ENCODE measurements at regions not wholly inside any gene's neighbourhood (a gene's known extent, or its start where the extent isn't known, plus 50 kb on each side); places are given as distances from the start of the nearest gene placed in this dataset.

- no peaks in the 10 kb centered on the region for H3K27me3 ChIP-seq (ENCODE audit: insufficient read depth, low read length)
These were observed 315.8 kb upstream of the DDHD1 start for GRCh38 chr14:53468876-53469275.

GRCh38 chr14:53464376-53464775, 311.3 kb upstream of the DDHD1 start:
- no peak overlapping the region for H2BK12ac ChIP-seq (ENCODE audit: low read length)
- no peaks in the 10 kb centered on the region for H3K27me3 ChIP-seq (ENCODE audit: insufficient read depth, low read length)
- H2BK5ac ChIP-seq (ENCODE audit: low read depth, low read length, poor library complexity), result no peak overlapping the region
- H3K4me2 ChIP-seq (ENCODE audit: low read length), result no peak overlapping the region
- no peak overlapping the region for H3K4me3 ChIP-seq (ENCODE audit: low read depth, low read length)
- no peak for DNase-seq
- H3K9me3 ChIP-seq (ENCODE audit: insufficient read depth, low read depth, low read length), result no peaks in the 10 kb centered on the region
- no peaks in the 10 kb centered on the region for H3K79me1 ChIP-seq (ENCODE audit: low read length)
- H3K23ac ChIP-seq (ENCODE audit: low read length), result no peak overlapping the region
- H2BK120ac ChIP-seq (ENCODE audit: insufficient read depth, low read length, poor library complexity), result no peak overlapping the region
- H4K8ac ChIP-seq (ENCODE audit: low read depth, low read length), result no peak overlapping the region
- H3K36me3 ChIP-seq (ENCODE audit: control insufficient read depth in 1 of 2, insufficient read depth in 2 of 2, low read length in 2 of 2), result no peaks in the 10 kb centered on the region
- H3K4ac ChIP-seq (ENCODE audit: low read depth, low read length), result no peak overlapping the region
- H3K27ac ChIP-seq (ENCODE audit: low read depth, low read length), result no peak overlapping the region
- no peak overlapping the region for H3K18ac ChIP-seq (ENCODE audit: low read length)
- H3K14ac ChIP-seq (ENCODE audit: low read length), result no peak overlapping the region
- no peak overlapping the region for H4K91ac ChIP-seq (ENCODE audit: low read depth, low read length)
- no peak overlapping the region for H4K12ac ChIP-seq (ENCODE audit: low read depth, low read length)
- H2AK5ac ChIP-seq (ENCODE audit: low read length), result no peak overlapping the region
- no peaks in the 10 kb centered on the region for H3K79me2 ChIP-seq (ENCODE audit: control insufficient read depth, insufficient read depth, low read length, poor library complexity)
- peaks cover 4% of the 10 kb centered on the region in 2 experiments for H3K4me1 ChIP-seq (ENCODE audit: control insufficient read depth in 1 of 2, insufficient read depth in 2 of 2, low read length in 2 of 2)
- WGBS (ENCODE audit: extremely low coverage, insufficient coverage, insufficient read length), result no CpG with 5 or more reads among the region's 2 CpGs
- H2AFZ ChIP-seq (ENCODE audit: insufficient read depth, low read length, poor library complexity), result no peak overlapping the region
- H3K9ac ChIP-seq (ENCODE audit: low read length), result no peak overlapping the region

More at GRCh38 chr14:53468876-53469275, 315.8 kb upstream of the DDHD1 start:
- Histone ChIP-seq H3K79me1 (ENCODE audit: low read length) (no peaks in the 10 kb centered on the region), H4K91ac (ENCODE audit: low read depth, low read length) (no peak overlapping the region), H2BK5ac (ENCODE audit: low read depth, low read length, poor library complexity) (no peak overlapping the region), H3K27ac (ENCODE audit: low read depth, low read length) (no peak overlapping the region), H3K4me3 (ENCODE audit: low read depth, low read length) (no peak overlapping the region), H3K9ac (ENCODE audit: low read length) (no peak overlapping the region), H3K4me1 (ENCODE audit: control insufficient read depth in 1 of 2, insufficient read depth in 2 of 2, low read length in 2 of 2) (no peaks in the 10 kb centered on the region), H4K12ac (ENCODE audit: low read depth, low read length) (no peak overlapping the region), H3K79me2 (ENCODE audit: control insufficient read depth, insufficient read depth, low read length, poor library complexity) (no peaks in the 10 kb centered on the region), H3K36me3 (ENCODE audit: control insufficient read depth in 1 of 2, insufficient read depth in 2 of 2, low read length in 2 of 2) (no peaks in the 10 kb centered on the region), H2BK12ac (ENCODE audit: low read length) (no peak overlapping the region), H2AFZ (ENCODE audit: insufficient read depth, low read length, poor library complexity) (no peak overlapping the region), H3K4me2 (ENCODE audit: low read length) (no peak overlapping the region), H3K14ac (ENCODE audit: low read length) (no peak overlapping the region), H4K8ac (ENCODE audit: low read depth, low read length) (no peak overlapping the region), H3K4ac (ENCODE audit: low read depth, low read length) (no peak overlapping the region), H2AK5ac (ENCODE audit: low read length) (no peak overlapping the region), H2BK120ac (ENCODE audit: insufficient read depth, low read length, poor library complexity) (no peak overlapping the region), H3K18ac (ENCODE audit: low read length) (no peak overlapping the region), H3K9me3 (ENCODE audit: insufficient read depth, low read depth, low read length) (no peaks in the 10 kb centered on the region), H3K23ac (ENCODE audit: low read length) (no peak overlapping the region)
- no CpG with 5 or more reads among the region's 3 CpGs for WGBS (ENCODE audit: extremely low coverage, insufficient coverage, insufficient read length)
- DNase-seq, result no peak

GRCh38 chr14:53462931-53463778, 310.0 kb upstream of the DDHD1 start:
- WGBS (ENCODE audit: extremely low coverage, insufficient coverage, insufficient read length), result no CpG with 5 or more reads among the region's 9 CpGs
- Histone ChIP-seq H3K79me2 (ENCODE audit: control insufficient read depth, insufficient read depth, low read length, poor library complexity) (no peaks in the 10 kb centered on the region), H3K4me1 (ENCODE audit: control insufficient read depth in 1 of 2, insufficient read depth in 2 of 2, low read length in 2 of 2) (peaks cover 4% of the 10 kb centered on the region in 2 experiments), H2AFZ (ENCODE audit: insufficient read depth, low read length, poor library complexity) (no peak overlapping the region), H3K4me3 (ENCODE audit: low read depth, low read length) (no peak overlapping the region), H3K27me3 (ENCODE audit: insufficient read depth, low read length) (no peaks in the 10 kb centered on the region), H2BK12ac (ENCODE audit: low read length) (no peak overlapping the region), H4K8ac (ENCODE audit: low read depth, low read length) (no peak overlapping the region), H3K79me1 (ENCODE audit: low read length) (peaks cover 1% of the 10 kb centered on the region), H3K14ac (ENCODE audit: low read length) (no peak overlapping the region), H3K23ac (ENCODE audit: low read length) (no peak overlapping the region), H3K4me2 (ENCODE audit: low read length) (no peak overlapping the region), H4K91ac (ENCODE audit: low read depth, low read length) (no peak overlapping the region), H2BK120ac (ENCODE audit: insufficient read depth, low read length, poor library complexity) (no peak overlapping the region), H3K36me3 (ENCODE audit: control insufficient read depth in 1 of 2, insufficient read depth in 2 of 2, low read length in 2 of 2) (no peaks in the 10 kb centered on the region), H4K12ac (ENCODE audit: low read depth, low read length) (no peak overlapping the region), H3K4ac (ENCODE audit: low read depth, low read length) (no peak overlapping the region), H3K18ac (ENCODE audit: low read length) (no peak overlapping the region), H2AK5ac (ENCODE audit: low read length) (no peak overlapping the region), H3K27ac (ENCODE audit: low read depth, low read length) (no peak overlapping the region), H2BK5ac (ENCODE audit: low read depth, low read length, poor library complexity) (no peak overlapping the region), H3K9me3 (ENCODE audit: insufficient read depth, low read depth, low read length) (no peaks in the 10 kb centered on the region), H3K9ac (ENCODE audit: low read length) (no peak overlapping the region)
- DNase-seq, result peak; percentile 27 to 29

GRCh38 chr14:53461858-53462257, 308.7 kb upstream of the DDHD1 start:
- Histone ChIP-seq H3K27me3 (ENCODE audit: insufficient read depth, low read length) (no peaks in the 10 kb centered on the region), H3K14ac (ENCODE audit: low read length) (no peak overlapping the region), H4K12ac (ENCODE audit: low read depth, low read length) (no peak overlapping the region), H3K4ac (ENCODE audit: low read depth, low read length) (no peak overlapping the region), H3K4me1 (ENCODE audit: control insufficient read depth in 1 of 2, insufficient read depth in 2 of 2, low read length in 2 of 2) (peaks cover 4% of the 10 kb centered on the region in 2 experiments), H2AFZ (ENCODE audit: insufficient read depth, low read length, poor library complexity) (no peak overlapping the region), H2AK5ac (ENCODE audit: low read length) (no peak overlapping the region), H2BK5ac (ENCODE audit: low read depth, low read length, poor library complexity) (no peak overlapping the region), H4K91ac (ENCODE audit: low read depth, low read length) (no peak overlapping the region), H2BK12ac (ENCODE audit: low read length) (no peak overlapping the region), H3K4me3 (ENCODE audit: low read depth, low read length) (no peak overlapping the region), H3K9ac (ENCODE audit: low read length) (no peak overlapping the region), H4K8ac (ENCODE audit: low read depth, low read length) (no peak overlapping the region), H3K79me1 (ENCODE audit: low read length) (peaks cover 1% of the 10 kb centered on the region), H3K18ac (ENCODE audit: low read length) (no peak overlapping the region), H3K9me3 (ENCODE audit: insufficient read depth, low read depth, low read length) (no peaks in the 10 kb centered on the region), H3K27ac (ENCODE audit: low read depth, low read length) (no peak overlapping the region), H3K23ac (ENCODE audit: low read length) (peak overlapping the region; percentile 12), H3K4me2 (ENCODE audit: low read length) (no peak overlapping the region), H2BK120ac (ENCODE audit: insufficient read depth, low read length, poor library complexity) (no peak overlapping the region), H3K36me3 (ENCODE audit: control insufficient read depth in 1 of 2, insufficient read depth in 2 of 2, low read length in 2 of 2) (no peaks in the 10 kb centered on the region), H3K79me2 (ENCODE audit: control insufficient read depth, insufficient read depth, low read length, poor library complexity) (no peaks in the 10 kb centered on the region)
- WGBS (ENCODE audit: extremely low coverage, insufficient coverage, insufficient read length), result no CpG with 5 or more reads among the region's 6 CpGs
- no peak for DNase-seq
